GM19351 (cell line): ENCODE measurements at regions not wholly inside any gene's neighbourhood (a gene's known extent, or its start where the extent isn't known, plus 50 kb on each side); places are given as distances from the start of the nearest gene placed in this dataset.

ENCODE experiments used
- ATAC-seq: cut with Tn5 transposase; IDR thresholded peaks from one replicate; pipeline ENCODE4 v1.9.1; 2021; ENCODE audit warnings: mild to moderate bottlenecking, moderate library complexity; ENCODE audit not compliant: unreplicated experiment

GRCh38 chr20:21583486-21584168 lies 69.8 kb upstream of the NKX2-2 start:
- no peak for ATAC-seq

GRCh38 chr20:21577551-21577950 lies 63.7 kb upstream of the NKX2-2 start:
- ATAC-seq, result no peak

DNA sequence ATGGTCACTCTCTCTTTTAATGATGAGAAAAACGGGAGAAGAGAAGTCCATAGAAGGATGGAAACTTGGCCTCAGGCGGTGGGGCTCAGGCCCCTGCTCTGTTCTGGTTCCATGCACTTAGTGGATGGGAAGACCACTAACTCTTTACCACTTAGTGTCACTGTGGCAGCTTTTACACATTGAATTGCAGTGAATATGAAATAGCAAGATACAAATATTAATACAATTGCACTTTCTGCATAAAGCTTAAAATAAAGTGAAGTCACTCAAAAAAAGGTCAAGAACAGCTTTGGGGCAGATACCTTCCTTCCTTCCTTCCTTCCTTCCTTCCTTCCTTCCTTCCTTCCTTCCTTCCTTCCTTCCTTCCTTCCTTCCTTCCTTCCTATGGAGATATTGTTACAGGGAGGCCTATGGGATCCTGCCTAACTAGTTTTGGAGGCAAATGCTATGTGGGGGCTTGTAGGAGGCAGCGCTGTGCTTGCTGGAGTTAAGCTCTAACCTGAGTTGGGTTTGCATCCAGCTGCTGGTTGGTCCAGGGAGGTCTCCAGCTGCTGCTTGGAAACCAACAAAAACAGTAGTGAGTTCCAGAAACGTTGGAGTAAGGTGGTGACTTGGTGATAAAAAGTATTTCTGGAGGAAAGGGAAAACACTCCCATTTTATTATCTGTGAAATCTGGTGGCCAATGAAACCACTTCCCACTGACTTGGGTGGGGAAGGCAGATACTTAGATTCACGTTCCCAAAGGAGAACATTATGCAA lies 62.3 kb upstream of the NKX2-2 start:
- no peak for ATAC-seq

- ATAC-seq, result no peak
Observed at GRCh38 chr20:21575167-21575566, 61.3 kb upstream of the NKX2-2 start.

DNA sequence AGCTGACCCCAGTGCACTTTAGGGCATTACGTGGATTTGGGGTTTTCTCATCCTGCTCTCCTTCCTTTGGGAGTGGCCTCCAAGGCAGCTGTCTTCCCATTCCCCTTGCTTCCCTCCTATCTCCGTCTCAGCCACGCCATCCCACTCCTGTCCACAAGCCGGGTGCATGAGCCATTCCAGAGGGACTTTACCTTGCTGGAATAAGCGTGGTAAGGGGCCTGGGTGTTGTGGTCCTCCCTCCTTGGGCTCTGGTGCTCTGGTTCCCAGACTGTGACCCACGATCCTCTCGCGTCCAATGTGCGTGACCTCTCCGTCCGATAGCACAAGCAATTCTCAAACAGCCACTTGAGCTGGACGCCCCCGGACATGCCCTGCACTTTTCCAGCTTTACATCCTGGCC lies 60.6 kb upstream of the NKX2-2 start:
- ATAC-seq, result no peak

DNA sequence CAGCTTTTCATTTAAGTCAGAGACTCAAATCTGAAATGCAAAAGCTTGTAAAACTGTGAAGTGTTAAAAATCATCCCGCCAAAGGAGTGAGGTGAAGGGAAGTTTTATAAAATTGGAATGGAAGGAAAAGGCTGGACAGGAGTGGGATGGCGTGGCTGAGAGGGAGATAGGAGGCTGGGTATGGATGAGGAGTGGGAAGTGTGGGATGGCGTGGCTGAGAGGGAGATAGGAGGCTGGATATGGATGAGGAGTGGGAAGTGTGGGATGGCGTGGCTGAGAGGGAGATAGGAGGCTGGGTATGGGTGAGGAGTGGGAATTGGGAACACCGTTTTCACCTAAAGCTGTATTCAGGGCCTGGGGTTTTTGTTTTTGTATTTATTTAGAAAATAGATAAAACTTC lies 59.4 kb upstream of the NKX2-2 start:
- no peak for ATAC-seq

GRCh38 chr20:21571841-21572690 lies 58.2 kb upstream of the NKX2-2 start:
- ATAC-seq, result no peak

DNA sequence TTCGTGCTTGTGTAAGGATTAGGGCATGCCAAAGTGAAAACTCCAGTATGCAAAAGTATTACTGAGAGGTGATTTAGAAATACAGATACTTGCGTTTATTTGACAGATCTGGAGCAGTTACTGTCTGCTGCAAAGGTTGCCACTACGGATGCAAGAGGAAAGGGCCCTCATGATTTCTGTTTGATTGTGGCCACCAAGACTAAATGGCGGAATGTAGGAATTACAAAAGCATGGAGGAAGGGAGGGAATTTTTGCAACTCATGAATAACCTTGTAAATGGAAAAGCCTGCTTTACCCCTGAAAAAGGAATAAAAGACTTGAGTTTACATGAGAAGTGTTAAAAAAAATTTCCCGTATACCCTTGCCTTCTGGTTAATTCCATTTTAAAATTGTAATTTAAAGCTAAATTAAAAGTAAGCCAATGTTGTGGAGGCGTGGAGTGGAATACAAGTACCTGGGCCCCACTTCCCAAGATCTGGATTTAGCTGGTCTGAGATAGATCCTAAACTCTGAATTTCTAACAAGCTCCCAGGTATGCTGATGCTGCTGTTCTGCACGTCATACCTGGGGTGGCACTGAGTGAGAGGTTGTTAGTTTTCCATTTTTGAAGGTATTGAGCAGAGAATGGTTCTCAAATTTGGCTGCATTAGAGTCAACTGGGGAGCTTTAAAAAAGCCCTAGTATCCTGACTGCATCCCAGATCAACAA lies 56.6 kb upstream of the NKX2-2 start:
- no peak for ATAC-seq

GRCh38 chr20:21569586-21569985 lies 55.7 kb upstream of the NKX2-2 start:
- ATAC-seq, result no peak

- no peak for ATAC-seq
Observed at GRCh38 chr20:21564127-21564773, 50.4 kb upstream of the NKX2-2 start.
